ENCODE measurements at regions not wholly inside any gene's neighbourhood (a gene's known extent, or its start where the extent isn't known, plus 50 kb on each side); places are given as distances from the start of the nearest gene placed in this dataset.

DNA sequence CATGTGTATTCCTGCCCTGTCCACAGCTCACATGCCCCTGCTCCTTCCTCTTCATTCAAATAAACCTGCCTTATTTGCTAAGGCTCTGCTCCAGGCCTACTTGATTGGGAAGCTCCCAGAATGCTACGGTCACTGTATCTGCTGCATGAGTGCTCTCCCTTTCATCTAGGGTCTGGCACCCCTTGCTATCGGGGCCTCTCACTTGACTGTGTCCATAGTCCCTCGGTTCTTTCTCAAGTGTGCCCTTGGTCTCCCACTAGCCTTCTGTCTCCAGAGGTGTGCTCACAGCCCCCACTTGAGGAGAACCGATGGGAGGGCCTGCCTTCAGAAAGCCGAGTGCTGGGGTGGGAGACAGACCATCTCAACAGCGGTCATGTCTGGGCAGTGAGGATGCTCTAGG is 57.4 kb upstream of the NMNAT3 start:
- no peaks in the 10 kb centered on the region for H3K27me3 ChIP-seq (ENCODE audit: control insufficient read depth, insufficient read depth, low read length)
- H3K9me3 ChIP-seq (ENCODE audit: control insufficient read depth, insufficient read depth, low read length) = no peaks in the 10 kb centered on the region
- H3K4me3 ChIP-seq (ENCODE audit: low read length) = no peak overlapping the region
- no peak for DNase-seq (ENCODE audit: low read depth, low spot score)
- H3K27ac ChIP-seq (ENCODE audit: low read length) = no peak overlapping the region
- H3K4me1 ChIP-seq (ENCODE audit: control insufficient read depth, insufficient read depth, low read length) = no peaks in the 10 kb centered on the region
- no CpG with 5 or more reads among the region's 6 CpGs for WGBS (ENCODE audit: insufficient coverage, insufficient read length)
- H3K36me3 ChIP-seq (ENCODE audit: control insufficient read depth, insufficient read depth, low read length) = no peaks in the 10 kb centered on the region

DNA sequence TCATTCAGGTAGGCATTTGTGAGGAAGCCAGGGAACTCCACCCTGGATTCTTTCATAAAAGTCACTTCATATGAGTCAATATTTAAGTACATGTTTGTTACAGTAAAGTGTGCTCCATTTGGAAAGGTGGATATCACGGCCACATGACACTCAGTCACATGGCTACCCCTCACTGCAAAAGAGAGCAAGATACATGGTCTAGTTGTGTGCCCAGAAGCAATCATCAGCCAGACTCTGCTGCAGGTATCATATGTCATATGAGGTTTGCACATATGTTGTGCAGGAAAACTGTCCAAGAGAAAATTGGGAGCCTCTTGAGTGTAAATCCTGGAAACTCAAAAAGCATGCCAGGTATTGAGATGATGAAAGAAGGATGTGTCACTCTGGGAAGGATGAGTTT is 55.0 kb upstream of the NMNAT3 start:
- H3K9me3 ChIP-seq (ENCODE audit: control insufficient read depth, insufficient read depth, low read length) = no peaks in the 10 kb centered on the region
- no peaks in the 10 kb centered on the region for H3K4me1 ChIP-seq (ENCODE audit: control insufficient read depth, insufficient read depth, low read length)
- no peaks in the 10 kb centered on the region for H3K36me3 ChIP-seq (ENCODE audit: control insufficient read depth, insufficient read depth, low read length)
- no CpG with 5 or more reads among the region's 1 CpG for WGBS (ENCODE audit: insufficient coverage, insufficient read length)
- H3K27ac ChIP-seq (ENCODE audit: low read length) = no peak overlapping the region
- H3K27me3 ChIP-seq (ENCODE audit: control insufficient read depth, insufficient read depth, low read length) = no peaks in the 10 kb centered on the region
- DNase-seq (ENCODE audit: low read depth, low spot score) = no peak
- H3K4me3 ChIP-seq (ENCODE audit: low read length) = no peak overlapping the region

DNA sequence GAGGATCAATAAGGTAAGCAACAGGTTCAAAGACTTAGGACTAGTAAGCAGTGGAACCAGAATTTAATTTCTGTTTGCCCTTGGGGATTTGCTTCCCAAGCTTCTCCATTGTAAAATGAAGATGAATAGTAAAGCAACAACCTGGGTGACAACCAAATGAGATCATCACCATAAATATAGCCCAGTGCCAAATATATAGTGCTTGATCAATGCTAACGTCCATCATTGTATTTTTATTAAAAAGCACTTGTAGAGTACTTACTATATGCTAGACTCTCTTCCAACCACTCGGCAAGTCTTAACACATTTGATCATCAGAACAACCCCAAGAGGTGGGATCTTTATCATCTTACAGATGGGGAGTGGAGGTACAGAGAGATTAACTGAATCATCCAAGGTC is 51.5 kb upstream of the NMNAT3 start:
- WGBS (ENCODE audit: insufficient coverage, insufficient read length) = no CpG with 5 or more reads among the region's 2 CpGs

DNA sequence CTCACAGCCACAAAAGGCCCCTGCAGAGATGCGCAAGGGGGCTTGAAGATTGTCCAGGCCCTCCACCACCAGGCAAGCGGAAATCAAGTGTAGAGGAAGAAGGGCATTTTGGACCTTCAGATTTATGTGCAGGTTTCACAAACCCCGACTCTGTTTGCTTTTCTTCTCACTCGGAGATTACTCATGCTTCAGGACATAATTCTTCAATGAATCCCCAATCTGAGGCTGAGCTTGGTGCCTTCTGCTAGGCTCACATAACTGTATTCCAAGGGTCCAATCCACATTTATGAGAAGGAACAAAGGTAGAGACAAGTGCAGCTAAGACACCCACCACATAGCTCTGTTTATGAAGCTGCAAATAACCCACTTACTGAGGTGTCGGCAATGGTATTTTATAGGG is 50.6 kb upstream of the NMNAT3 start:
- H3K27me3 ChIP-seq (ENCODE audit: control insufficient read depth, insufficient read depth, low read length) = no peaks in the 10 kb centered on the region
- no peaks in the 10 kb centered on the region for H3K36me3 ChIP-seq (ENCODE audit: control insufficient read depth, insufficient read depth, low read length)
- no CpG with 5 or more reads among the region's 5 CpGs for WGBS (ENCODE audit: insufficient coverage, insufficient read length)
- H3K4me3 ChIP-seq (ENCODE audit: low read length) = no peak overlapping the region
- H3K4me1 ChIP-seq (ENCODE audit: control insufficient read depth, insufficient read depth, low read length) = peaks cover 1% of the 10 kb centered on the region; the same call in 1 of the 2 replicates
- H3K27ac ChIP-seq (ENCODE audit: low read length) = no peak overlapping the region
- no peak for DNase-seq (ENCODE audit: low read depth, low spot score)
- H3K9me3 ChIP-seq (ENCODE audit: control insufficient read depth, insufficient read depth, low read length) = no peaks in the 10 kb centered on the region

More for the DNA sequence above, 51.5 kb upstream of the NMNAT3 start:
- H3K36me3 ChIP-seq (ENCODE audit: control insufficient read depth, insufficient read depth, low read length) = no peaks in the 10 kb centered on the region
- H3K4me3 ChIP-seq (ENCODE audit: low read length) = no peak overlapping the region
- DNase-seq (ENCODE audit: low read depth, low spot score) = no peak
- no peaks in the 10 kb centered on the region for H3K9me3 ChIP-seq (ENCODE audit: control insufficient read depth, insufficient read depth, low read length)
- no peaks in the 10 kb centered on the region for H3K27me3 ChIP-seq (ENCODE audit: control insufficient read depth, insufficient read depth, low read length)
- no peak overlapping the region for H3K27ac ChIP-seq (ENCODE audit: low read length)
- H3K4me1 ChIP-seq (ENCODE audit: control insufficient read depth, insufficient read depth, low read length) = peaks cover 1% of the 10 kb centered on the region; the same call in 1 of the 2 replicates

Measured in iPS DF 6.9 (cell line).